ENCODE measurements at regions not wholly inside any gene's neighbourhood (a gene's known extent, or its start where the extent isn't known, plus 50 kb on each side); places are given as distances from the start of the nearest gene placed in this dataset.

DNA sequence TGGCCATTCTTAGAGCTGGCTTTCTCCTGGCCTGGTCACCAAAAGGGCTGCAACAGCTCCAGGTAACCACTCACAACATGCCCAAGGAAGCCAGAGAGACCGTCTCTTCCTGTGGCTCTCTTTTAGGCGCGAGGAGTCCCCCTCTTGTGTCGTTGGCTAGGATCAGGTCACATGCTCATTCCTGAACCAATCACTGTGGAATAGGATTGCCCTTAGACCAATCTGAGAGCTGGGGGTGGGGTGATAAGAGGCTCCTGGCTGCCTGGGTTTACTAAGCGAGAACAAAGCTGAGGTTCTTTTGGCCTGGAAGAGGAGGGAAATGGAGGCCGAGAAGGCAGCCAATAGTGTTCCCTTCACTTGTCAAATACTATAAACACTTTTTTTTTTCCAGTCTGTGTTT is 452.1 kb upstream of the PROX1 start:
- no peak for DNase-seq (ENCODE audit: low spot score)
- Mint-ChIP-seq H3K27ac (no peak overlapping the region), H3K9me3 (no peaks in the 10 kb centered on the region)

DNA sequence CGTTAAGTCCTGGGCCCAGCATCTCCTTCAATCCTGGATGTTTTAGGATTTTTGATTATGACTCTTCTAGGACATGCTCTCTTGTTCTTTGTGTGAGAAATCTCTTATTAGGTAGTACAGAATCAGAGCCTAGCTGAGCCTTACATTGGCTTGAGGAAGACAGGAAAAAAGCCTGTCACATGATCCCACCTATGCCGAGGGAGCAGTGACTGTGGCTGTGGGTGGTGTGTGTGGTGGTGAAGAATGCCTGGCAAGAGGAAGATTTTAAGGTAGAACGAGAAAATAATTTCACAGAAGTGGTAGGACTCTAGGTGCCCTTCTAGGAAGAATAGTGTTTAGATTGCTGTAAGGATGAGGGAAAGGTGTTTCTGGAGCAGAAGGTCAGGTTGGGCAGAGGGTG is 449.5 kb upstream of the PROX1 start:
- H3K27ac Mint-ChIP-seq: no peak overlapping the region
- no peaks in the 10 kb centered on the region for H3K36me3 Mint-ChIP-seq
- no peaks in the 10 kb centered on the region for H3K9me3 Mint-ChIP-seq

More for the DNA sequence above, 452.1 kb upstream of the PROX1 start:
- peaks cover 3% of the 10 kb centered on the region for H3K27me3 Mint-ChIP-seq (ENCODE audit: insufficient read depth, low read depth)
- H3K36me3 Mint-ChIP-seq: no peaks in the 10 kb centered on the region
- Histone ChIP-seq H3K36me3 (no peaks in the 10 kb centered on the region), H3K27me3 (no peaks in the 10 kb centered on the region), H4K20me1 (ENCODE audit: low read depth) (no peaks in the 10 kb centered on the region), H3K4me1 (no peaks in the 10 kb centered on the region), H3F3A (ENCODE audit: low read depth) (no peaks in the 10 kb centered on the region), H3K9me3 (ENCODE audit: low read depth) (no peaks in the 10 kb centered on the region), H3K27ac (no peak overlapping the region), H3K4me2 (no peak overlapping the region), H2AFZ (replicated peaks) (no peak overlapping the region), H3K9ac (no peak overlapping the region), H3K79me2 (ENCODE audit: low read depth) (no peaks in the 10 kb centered on the region), H3K4me3 (no peak overlapping the region)
- no peaks in the 10 kb centered on the region for H3K4me1 Mint-ChIP-seq
- no peak overlapping the region for H3K4me3 Mint-ChIP-seq
- TF ChIP-seq, protein P1, sequence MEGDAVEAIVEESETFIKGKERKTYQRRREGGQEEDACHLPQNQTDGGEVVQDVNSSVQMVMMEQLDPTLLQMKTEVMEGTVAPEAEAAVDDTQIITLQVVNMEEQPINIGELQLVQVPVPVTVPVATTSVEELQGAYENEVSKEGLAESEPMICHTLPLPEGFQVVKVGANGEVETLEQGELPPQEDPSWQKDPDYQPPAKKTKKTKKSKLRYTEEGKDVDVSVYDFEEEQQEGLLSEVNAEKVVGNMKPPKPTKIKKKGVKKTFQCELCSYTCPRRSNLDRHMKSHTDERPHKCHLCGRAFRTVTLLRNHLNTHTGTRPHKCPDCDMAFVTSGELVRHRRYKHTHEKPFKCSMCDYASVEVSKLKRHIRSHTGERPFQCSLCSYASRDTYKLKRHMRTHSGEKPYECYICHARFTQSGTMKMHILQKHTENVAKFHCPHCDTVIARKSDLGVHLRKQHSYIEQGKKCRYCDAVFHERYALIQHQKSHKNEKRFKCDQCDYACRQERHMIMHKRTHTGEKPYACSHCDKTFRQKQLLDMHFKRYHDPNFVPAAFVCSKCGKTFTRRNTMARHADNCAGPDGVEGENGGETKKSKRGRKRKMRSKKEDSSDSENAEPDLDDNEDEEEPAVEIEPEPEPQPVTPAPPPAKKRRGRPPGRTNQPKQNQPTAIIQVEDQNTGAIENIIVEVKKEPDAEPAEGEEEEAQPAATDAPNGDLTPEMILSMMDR (IDR thresholded peaks at IDR 0.05): no peak
- TF ChIP-seq EZH2 (IDR thresholded peaks at IDR 0.05): no peak
- TF ChIP-seq EZH2phosphoT487 (IDR thresholded peaks at IDR 0.05): no peak

DNA sequence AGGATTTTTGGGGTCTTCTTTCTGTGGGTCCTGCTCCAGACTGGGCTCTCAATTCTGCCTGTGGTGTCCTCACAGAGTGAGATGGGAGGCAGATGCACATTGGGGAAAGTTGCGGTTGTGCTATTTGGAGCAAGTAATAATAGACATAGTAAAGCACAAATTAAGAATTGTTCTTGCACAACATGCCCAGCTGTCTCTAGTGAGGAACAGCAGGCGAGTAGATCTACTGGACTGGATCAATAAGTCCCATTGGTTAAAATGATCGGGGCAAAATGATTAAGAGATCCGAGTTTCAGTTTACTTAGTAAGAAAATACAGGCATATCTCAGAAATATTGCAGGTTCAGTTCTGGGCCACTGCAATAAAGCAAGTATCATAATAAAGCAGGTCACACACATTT is 448.3 kb upstream of the PROX1 start:
- Histone ChIP-seq H3K9me3 (ENCODE audit: low read depth) (no peaks in the 10 kb centered on the region), H3K27ac (no peak overlapping the region), H2AFZ (replicated peaks) (no peak overlapping the region), H4K20me1 (ENCODE audit: low read depth) (no peaks in the 10 kb centered on the region), H3K4me3 (no peak overlapping the region), H3F3A (ENCODE audit: low read depth) (no peaks in the 10 kb centered on the region), H3K4me2 (no peak overlapping the region), H3K4me1 (no peaks in the 10 kb centered on the region), H3K27me3 (no peaks in the 10 kb centered on the region), H3K9ac (no peak overlapping the region), H3K36me3 (no peaks in the 10 kb centered on the region), H3K79me2 (ENCODE audit: low read depth) (no peaks in the 10 kb centered on the region)
- Mint-ChIP-seq H3K27me3 (ENCODE audit: insufficient read depth, low read depth) (no peaks in the 10 kb centered on the region), H3K4me3 (no peak overlapping the region), H3K36me3 (no peaks in the 10 kb centered on the region), H3K9me3 (no peaks in the 10 kb centered on the region), H3K27ac (no peak overlapping the region), H3K4me1 (no peaks in the 10 kb centered on the region)
- DNase-seq (ENCODE audit: low spot score): no peak
- TF ChIP-seq EZH2 (IDR thresholded peaks at IDR 0.05): no peak
- no peak for TF ChIP-seq EZH2phosphoT487 (IDR thresholded peaks at IDR 0.05)
- TF ChIP-seq, protein P1 (IDR thresholded peaks at IDR 0.05): no peak

More for the DNA sequence above, 449.5 kb upstream of the PROX1 start:
- Mint-ChIP-seq H3K4me1 (no peaks in the 10 kb centered on the region), H3K4me3 (no peak overlapping the region), H3K27me3 (ENCODE audit: insufficient read depth, low read depth) (no peaks in the 10 kb centered on the region)
- Histone ChIP-seq H3K4me2 (no peak overlapping the region), H3K4me3 (no peak overlapping the region), H3K4me1 (no peaks in the 10 kb centered on the region), H4K20me1 (ENCODE audit: low read depth) (no peaks in the 10 kb centered on the region), H3K9me3 (ENCODE audit: low read depth) (no peaks in the 10 kb centered on the region), H3K36me3 (no peaks in the 10 kb centered on the region), H3K27ac (no peak overlapping the region), H3K79me2 (ENCODE audit: low read depth) (no peaks in the 10 kb centered on the region), H2AFZ (replicated peaks) (no peak overlapping the region), H3K27me3 (no peaks in the 10 kb centered on the region), H3F3A (ENCODE audit: low read depth) (no peaks in the 10 kb centered on the region), H3K9ac (no peak overlapping the region)
- no peak for DNase-seq (ENCODE audit: low spot score)
- TF ChIP-seq, protein P1 (IDR thresholded peaks at IDR 0.05): no peak
- no peak for TF ChIP-seq EZH2phosphoT487 (IDR thresholded peaks at IDR 0.05)
- TF ChIP-seq EZH2 (IDR thresholded peaks at IDR 0.05): no peak

All from neural progenitor cell (in vitro differentiated cells).